ENCODE measurements at regions not wholly inside any gene's neighbourhood (a gene's known extent, or its start where the extent isn't known, plus 50 kb on each side); places are given as distances from the start of the nearest gene placed in this dataset.

DNA sequence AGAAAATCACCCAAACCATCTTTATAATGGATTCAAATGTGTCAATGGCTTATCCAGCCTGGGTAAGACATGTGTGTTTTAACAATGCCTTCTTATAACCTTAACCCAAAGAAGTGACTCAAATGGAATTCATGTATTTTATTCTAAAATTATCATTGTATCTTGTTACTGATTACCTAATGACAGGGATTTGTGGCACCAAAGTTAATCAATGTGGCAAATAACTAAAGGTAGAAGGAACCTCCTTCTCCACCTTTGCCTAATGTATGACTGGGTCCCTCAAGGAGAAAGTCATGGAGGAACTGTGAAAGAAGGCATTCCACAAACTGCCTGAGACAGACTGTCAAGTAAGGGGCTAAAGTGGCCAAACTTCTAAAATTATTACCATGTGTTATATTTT, 84.4 kb upstream of the ITGA1 start:
- no peaks in the 10 kb centered on the region for H3K9me3 ChIP-seq
- intact Hi-C loops (cut with DNase I), result no loop called here

DNA sequence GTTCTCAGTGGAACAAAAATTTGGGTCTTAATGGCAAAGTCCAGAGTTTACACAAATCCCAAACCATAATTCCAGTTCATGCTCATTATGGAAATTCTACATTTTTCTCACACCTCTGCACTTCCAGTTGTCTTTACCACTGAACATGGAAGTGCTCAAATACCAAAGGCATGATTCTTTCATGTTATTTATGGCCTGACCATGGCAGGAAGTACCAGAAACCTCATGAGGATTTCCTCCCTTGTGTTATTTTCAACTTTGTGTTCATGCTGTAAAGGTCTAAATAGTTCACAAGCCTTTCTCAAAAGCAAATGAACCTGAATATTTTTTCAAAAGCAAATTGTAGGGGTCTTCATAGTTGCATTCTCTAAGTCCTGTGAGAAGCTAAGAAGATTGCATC, 82.0 kb upstream of the ITGA1 start:
- intact Hi-C loops (cut with DNase I), result no loop called here
- H3K36me3 ChIP-seq, result no peaks in the 10 kb centered on the region
- no peaks in the 10 kb centered on the region for H3K4me1 ChIP-seq
- no peak overlapping the region for H3K4me3 ChIP-seq
- H3K27ac ChIP-seq, result no peak overlapping the region
- no peaks in the 10 kb centered on the region for H3K27me3 ChIP-seq
- TF ChIP-seq, protein P1, sequence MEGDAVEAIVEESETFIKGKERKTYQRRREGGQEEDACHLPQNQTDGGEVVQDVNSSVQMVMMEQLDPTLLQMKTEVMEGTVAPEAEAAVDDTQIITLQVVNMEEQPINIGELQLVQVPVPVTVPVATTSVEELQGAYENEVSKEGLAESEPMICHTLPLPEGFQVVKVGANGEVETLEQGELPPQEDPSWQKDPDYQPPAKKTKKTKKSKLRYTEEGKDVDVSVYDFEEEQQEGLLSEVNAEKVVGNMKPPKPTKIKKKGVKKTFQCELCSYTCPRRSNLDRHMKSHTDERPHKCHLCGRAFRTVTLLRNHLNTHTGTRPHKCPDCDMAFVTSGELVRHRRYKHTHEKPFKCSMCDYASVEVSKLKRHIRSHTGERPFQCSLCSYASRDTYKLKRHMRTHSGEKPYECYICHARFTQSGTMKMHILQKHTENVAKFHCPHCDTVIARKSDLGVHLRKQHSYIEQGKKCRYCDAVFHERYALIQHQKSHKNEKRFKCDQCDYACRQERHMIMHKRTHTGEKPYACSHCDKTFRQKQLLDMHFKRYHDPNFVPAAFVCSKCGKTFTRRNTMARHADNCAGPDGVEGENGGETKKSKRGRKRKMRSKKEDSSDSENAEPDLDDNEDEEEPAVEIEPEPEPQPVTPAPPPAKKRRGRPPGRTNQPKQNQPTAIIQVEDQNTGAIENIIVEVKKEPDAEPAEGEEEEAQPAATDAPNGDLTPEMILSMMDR (IDR thresholded peaks at IDR 0.05), result no peak
- H3K9ac ChIP-seq (ENCODE audit: low read depth in 2 of 2, low read length in 2 of 2), result no peak overlapping the region
- no peak for DNase-seq
- H3K9me3 ChIP-seq, result no peaks in the 10 kb centered on the region

More for the DNA sequence above, 84.4 kb upstream of the ITGA1 start:
- Histone ChIP-seq H3K4me3 (no peak overlapping the region), H3K4me1 (no peaks in the 10 kb centered on the region), H3K36me3 (no peaks in the 10 kb centered on the region), H3K9ac (ENCODE audit: low read depth in 2 of 2, low read length in 2 of 2) (no peak overlapping the region), H3K27me3 (no peaks in the 10 kb centered on the region), H3K27ac (no peak overlapping the region)
- TF ChIP-seq, protein P1 (IDR thresholded peaks at IDR 0.05), result no peak
- no peak for DNase-seq

DNA sequence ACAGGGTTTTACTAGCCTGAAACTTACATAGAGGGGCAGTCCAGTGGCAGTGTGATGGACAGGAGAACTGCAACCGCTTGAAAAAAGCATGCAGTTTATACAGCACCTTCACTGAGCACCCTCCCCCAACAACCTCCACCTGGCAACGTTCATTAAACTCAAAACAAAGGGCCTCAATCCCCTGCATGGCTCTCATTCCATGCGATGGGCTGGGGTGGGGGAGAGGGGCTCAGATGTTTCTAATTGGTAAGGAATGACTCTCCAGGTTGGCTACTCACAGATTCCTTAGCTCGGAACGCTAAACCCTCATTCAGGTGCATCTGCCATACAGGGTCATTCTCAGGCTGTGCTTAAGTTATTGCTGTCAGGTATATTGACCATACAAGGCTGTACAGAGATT, 80.9 kb upstream of the ITGA1 start:
- TF ChIP-seq, protein P1 (IDR thresholded peaks at IDR 0.05), result no peak
- DNase-seq, result no peak
- Histone ChIP-seq H3K36me3 (no peaks in the 10 kb centered on the region), H3K4me1 (no peaks in the 10 kb centered on the region), H3K27me3 (no peaks in the 10 kb centered on the region), H3K9ac (ENCODE audit: low read depth in 2 of 2, low read length in 2 of 2) (no peak overlapping the region), H3K27ac (no peak overlapping the region), H3K4me3 (no peak overlapping the region), H3K9me3 (no peaks in the 10 kb centered on the region)
- intact Hi-C loops (cut with DNase I), result no loop called here

DNA sequence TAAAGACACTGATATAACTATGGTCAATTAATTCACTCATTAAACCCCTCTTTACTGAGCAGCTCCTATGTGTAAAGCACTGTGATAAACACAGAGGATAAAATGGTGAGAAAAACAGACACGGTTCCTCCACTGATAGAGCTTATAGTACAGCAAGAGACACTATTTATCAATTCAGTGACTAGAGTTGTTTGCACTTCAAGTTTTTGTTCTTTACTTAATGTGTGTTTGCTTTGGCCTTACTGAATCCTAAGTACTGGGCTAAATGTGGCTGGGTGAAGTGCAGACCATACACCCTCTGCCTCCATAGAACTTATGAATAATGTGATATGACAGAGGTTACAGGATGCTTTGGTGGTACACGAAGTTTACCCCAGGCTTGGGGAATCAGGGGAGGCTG, 80.1 kb upstream of the ITGA1 start:
- no peak overlapping the region for H3K27ac ChIP-seq

DNA sequence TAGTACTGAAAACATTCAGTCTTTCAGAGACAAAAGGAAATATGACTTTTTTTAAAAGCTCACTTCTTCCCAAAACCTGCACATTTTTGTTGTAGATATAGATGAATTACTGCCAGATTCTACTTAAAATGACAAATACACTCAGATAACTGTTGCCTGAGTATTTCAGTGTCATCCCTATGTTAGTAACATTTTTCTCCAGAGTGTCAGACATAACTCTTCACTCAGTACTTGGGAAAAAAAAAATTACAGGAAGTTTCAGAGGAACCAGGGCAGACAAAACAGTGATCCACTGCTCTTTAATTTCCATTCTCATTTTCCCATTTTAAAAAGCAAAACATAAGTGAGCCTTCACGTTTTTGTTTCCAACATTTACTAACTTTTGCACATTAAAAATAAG, 79.3 kb upstream of the ITGA1 start:
- TF ChIP-seq, protein P1 (IDR thresholded peaks at IDR 0.05), result no peak
- no peaks in the 10 kb centered on the region for H3K36me3 ChIP-seq
- no peak overlapping the region for H3K9ac ChIP-seq (ENCODE audit: low read depth in 2 of 2, low read length in 2 of 2)
- no peak overlapping the region for H3K4me3 ChIP-seq
- no peaks in the 10 kb centered on the region for H3K27me3 ChIP-seq
- no peak overlapping the region for H3K27ac ChIP-seq
- H3K4me1 ChIP-seq, result no peaks in the 10 kb centered on the region
- DNase-seq, result no peak
- intact Hi-C loops (cut with DNase I), result no loop called here
- H3K9me3 ChIP-seq, result no peaks in the 10 kb centered on the region

More for the DNA sequence above, 80.1 kb upstream of the ITGA1 start:
- DNase-seq, result no peak
- TF ChIP-seq, protein P1 (IDR thresholded peaks at IDR 0.05), result no peak
- Histone ChIP-seq H3K4me1 (no peaks in the 10 kb centered on the region), H3K9me3 (no peaks in the 10 kb centered on the region), H3K27me3 (no peaks in the 10 kb centered on the region), H3K9ac (ENCODE audit: low read depth in 2 of 2, low read length in 2 of 2) (no peak overlapping the region), H3K4me3 (no peak overlapping the region), H3K36me3 (no peaks in the 10 kb centered on the region)
- intact Hi-C loops (cut with DNase I), result no loop called here

Measured in colonic mucosa (tissue), 4 donors.